H1 (cell line): ENCODE measurements at regions not wholly inside any gene's neighbourhood (a gene's known extent, or its start where the extent isn't known, plus 50 kb on each side); places are given as distances from the start of the nearest gene placed in this dataset.

Experiments used
- CTCF ChIA-PET: fragments of 300-600 bp; sonication (Branson Sonifier 250); formaldehyde crosslinking; loops from one replicate; lab custom pipeline; 2021; ENCODE audit not compliant: partially characterized antibody; lab: Charles Lee
- POLR2A ChIA-PET: fragments of 300-600 bp; sonication (Branson Sonifier 250); formaldehyde crosslinking; loops from one replicate; lab custom pipeline; 2021; ENCODE audit warnings: inconsistent platforms; ENCODE audit not compliant: partially characterized antibody; lab: Charles Lee
- DNase-seq, 2 experiments: peaks; one replicate each; pipeline versions ENCODE4 v3.0.0 to v3.0.0-alpha.2; 2010 to 2022; ENCODE audit warnings: low spot score in 2 of 2, low read depth in 1 of 2, mixed read lengths in 1 of 2
- FAIRE-seq: peaks from 2 replicates; lab custom pipeline; 2011; peaks lifted over from hg19 to GRCh38; lab: Jason Lieb, UNC
- H2AFZ ChIP-seq: 2 replicates; pipeline ENCODE4 v1.8.1; 2012; ENCODE audit warnings: low read length, inconsistent platforms
- H2AK5ac ChIP-seq: 2 replicates; pipeline ENCODE4 v1.6.1; 2013; ENCODE audit warnings: low read depth, low read length
- H2BK120ac ChIP-seq: replicated peaks from 2 replicates; pipeline ENCODE3; 2013; ENCODE audit warnings: low read depth, low read length, inconsistent platforms
- H2BK12ac ChIP-seq: 2 replicates; pipeline ENCODE4 v1.6.1; 2013; ENCODE audit warnings: low read depth, low read length
- H2BK15ac ChIP-seq: 2 replicates; pipeline ENCODE4 v1.6.1; 2013; ENCODE audit warnings: low read length
- H2BK20ac ChIP-seq: 2 replicates; pipeline ENCODE4 v1.6.1; 2013; ENCODE audit warnings: low read length
- H2BK5ac ChIP-seq: 2 replicates; pipeline ENCODE4 v1.6.1; 2013; ENCODE audit warnings: low read depth, low read length
- H3K14ac ChIP-seq: 2 replicates; pipeline ENCODE4 v1.6.1; 2013; ENCODE audit warnings: inconsistent platforms; ENCODE audit not compliant: insufficient read length
- H3K18ac ChIP-seq: 2 replicates; pipeline ENCODE4 v1.6.1; 2013; ENCODE audit warnings: low read length; ENCODE audit errors: extremely low read depth
- H3K23ac ChIP-seq: 2 replicates; pipeline ENCODE4 v1.6.1; 2013; ENCODE audit warnings: inconsistent platforms; ENCODE audit not compliant: insufficient read length
- H3K23me2 ChIP-seq: 2 replicates; pipeline ENCODE4 v1.6.1; 2013; ENCODE audit warnings: low read depth, low read length
- H3K27ac ChIP-seq: 2 replicates; pipeline ENCODE4 v1.6.1; 2011; ENCODE audit warnings: low read depth, low read length, inconsistent platforms
- H3K27me3 ChIP-seq, 4 experiments: replicated peaks in 1 of 4; 1 replicate in 1 of 4; 2 replicates in 3 of 4; pipeline versions ENCODE4 v1.6.1 to v1.8.1; 2011 to 2013; ENCODE audit warnings: low read length in 3 of 4, mild to moderate bottlenecking in 3 of 4, inconsistent platforms in 2 of 4, mixed read lengths in 2 of 4, moderate library complexity in 1 of 4; ENCODE audit not compliant: control insufficient read depth in 3 of 4, insufficient read depth in 3 of 4; ENCODE audit errors: extremely low read depth in 1 of 4
- H3K36me3 ChIP-seq, 4 experiments: 2 replicates each; pipeline versions ENCODE4 v1.6.1 to v1.8.1; 2011 to 2013; ENCODE audit warnings: mild to moderate bottlenecking in 4 of 4, low read length in 3 of 4, moderate library complexity in 2 of 4, control low read depth in 1 of 4, inconsistent platforms in 1 of 4; ENCODE audit not compliant: insufficient read depth in 4 of 4, control insufficient read depth in 2 of 4
- H3K4ac ChIP-seq: replicated peaks from 2 replicates; pipeline ENCODE3; 2013; ENCODE audit warnings: low read length, low read depth, mixed read lengths, inconsistent platforms; ENCODE audit not compliant: insufficient read length
- H3K4me1 ChIP-seq, 4 experiments: replicated peaks in 1 of 4; 1 replicate in 1 of 4; 2 replicates in 3 of 4; pipeline versions ENCODE4 v1.6.1 to v1.8.1; 2011 to 2013; ENCODE audit warnings: low read length in 3 of 4, inconsistent platforms in 2 of 4, mixed read lengths in 1 of 4; ENCODE audit not compliant: insufficient read depth in 4 of 4, control insufficient read depth in 3 of 4
- H3K4me2 ChIP-seq, 2 experiments: 2 replicates each; pipeline versions ENCODE4 v1.6.1 to v1.8.1; 2011 to 2013; ENCODE audit warnings: low read depth in 2 of 2, low read length in 2 of 2, control low read depth in 1 of 2, inconsistent platforms in 1 of 2, mild to moderate bottlenecking in 1 of 2; ENCODE audit not compliant: insufficient read depth in 1 of 2
- H3K4me3 ChIP-seq, 4 experiments: fragments of 200-600, 300-600 bp in 1 of 4; sonication (generic), shearing (Covaris generic), sonication (Bioruptor Twin) in 1 of 4; 2 replicates each; pipeline versions ENCODE4 v1.5.1 to v1.8.1; 2011 to 2016; ENCODE audit warnings: low read length in 4 of 4, low read depth in 3 of 4, control low read depth in 2 of 4, inconsistent platforms in 2 of 4, mild to moderate bottlenecking in 2 of 4, mixed read lengths in 1 of 4, moderate library complexity in 1 of 4; ENCODE audit not compliant: insufficient read depth in 2 of 4; ENCODE audit errors: extremely low read depth in 1 of 4
- H3K56ac ChIP-seq: replicated peaks from 2 replicates; pipeline ENCODE3; 2013; ENCODE audit warnings: low read depth, mild to moderate bottlenecking, mixed read lengths, low read length, inconsistent platforms; ENCODE audit not compliant: insufficient read length
- H3K79me1 ChIP-seq: 2 replicates; pipeline ENCODE4 v1.6.1; 2013; ENCODE audit warnings: low read depth, low read length, control low read depth
- H3K79me2 ChIP-seq, 2 experiments: 2 replicates each; pipeline versions ENCODE4 v1.6.1 to v1.8.1; 2012 to 2013; ENCODE audit warnings: low read length in 2 of 2, mild to moderate bottlenecking in 2 of 2, inconsistent platforms in 1 of 2; ENCODE audit not compliant: insufficient read depth in 2 of 2, control insufficient read depth in 1 of 2
- H3K9ac ChIP-seq, 4 experiments: replicated peaks in 1 of 4; 1 replicate in 1 of 4; 2 replicates in 3 of 4; pipeline versions ENCODE4 v1.6.1 to v1.8.1; 2011 to 2013; ENCODE audit warnings: low read depth in 3 of 4, low read length in 3 of 4, control low read depth in 2 of 4, mild to moderate bottlenecking in 2 of 4, moderate library complexity in 2 of 4, inconsistent platforms in 1 of 4; ENCODE audit errors: extremely low read depth in 1 of 4
- H3K9me3 ChIP-seq, 2 experiments: 2 replicates each; pipeline versions ENCODE4 v1.6.1 to v1.8.1; 2012 to 2013; ENCODE audit warnings: mild to moderate bottlenecking in 2 of 2, moderate library complexity in 2 of 2, control low read depth in 1 of 2, inconsistent platforms in 1 of 2, low read depth in 1 of 2, low read length in 1 of 2, mixed read lengths in 1 of 2; ENCODE audit not compliant: insufficient read depth in 2 of 2
- H4K20me1 ChIP-seq, 2 experiments: replicated peaks in 1 of 2; 2 replicates each; pipeline versions ENCODE3 to v1.8.1; 2011 to 2013; ENCODE audit warnings: inconsistent platforms in 2 of 2, low read length in 2 of 2, mild to moderate bottlenecking in 1 of 2; ENCODE audit not compliant: insufficient read depth in 2 of 2, control insufficient read depth in 1 of 2
- H4K5ac ChIP-seq: 2 replicates; pipeline ENCODE4 v1.6.1; 2013; ENCODE audit warnings: low read length, low read depth, mixed read lengths, inconsistent platforms; ENCODE audit not compliant: insufficient read length
- H4K8ac ChIP-seq: 2 replicates; pipeline ENCODE4 v1.8.0; 2013; ENCODE audit warnings: mild to moderate bottlenecking, moderate library complexity, low read length, inconsistent platforms; ENCODE audit not compliant: insufficient read depth; ENCODE audit errors: extremely low read depth
- H4K91ac ChIP-seq: replicated peaks from 2 replicates; pipeline ENCODE3; 2013; ENCODE audit warnings: low read length, mixed read lengths, inconsistent platforms; ENCODE audit not compliant: insufficient read length
- ASH2L ChIP-seq: fragments of 200-600, 300-600 bp; sonication (generic); IDR thresholded peaks from one replicate; pipeline ENCODE4 v1.7.1; 2017; ENCODE audit warnings: low read length
- BACH1 ChIP-seq: IDR thresholded peaks from 2 replicates; pipeline ENCODE4 v1.6.1; 2012; ENCODE audit warnings: low read length, improper control_type of control experiment
- CBX5 ChIP-seq: fragments of 300-800, 300-1000 bp; sonication (generic); IDR thresholded peaks from 2 replicates; pipeline ENCODE4 v1.7.1; 2016; ENCODE audit warnings: antibody characterized with exemption, low read length, low read depth
- CREB1 ChIP-seq: IDR thresholded peaks from 2 replicates; pipeline ENCODE4 v1.6.1; 2012; ENCODE audit warnings: inconsistent platforms
- HDAC6 ChIP-seq: IDR thresholded peaks from one replicate; pipeline ENCODE4 v1.7.1; 2012; ENCODE audit warnings: low read depth, mild to moderate bottlenecking, inconsistent platforms, low read length, moderate library complexity
- MAFK ChIP-seq: IDR thresholded peaks from 2 replicates; pipeline ENCODE4 v1.6.1; 2012; ENCODE audit warnings: low read depth, mild to moderate bottlenecking, improper control_type of control experiment, low read length
- NRF1 ChIP-seq: IDR thresholded peaks from 2 replicates; pipeline ENCODE4 v1.6.1; 2011; ENCODE audit warnings: mild to moderate bottlenecking, low read depth, low read length, improper control_type of control experiment
- POLR2A ChIP-seq, 2 experiments: IDR thresholded peaks; 1 replicate in 1 of 2; 2 replicates in 1 of 2; pipeline ENCODE4 v1.6.1; 2011; ENCODE audit warnings: low read depth in 2 of 2, low read length in 2 of 2, mild to moderate bottlenecking in 2 of 2; ENCODE audit errors: control extremely low read depth in 1 of 2
- RAD21 ChIP-seq, 2 experiments: IDR thresholded peaks in 1 of 2; conservative IDR thresholded peaks in 1 of 2; 2 replicates each; pipeline ENCODE4 v1.6.1; 2011; ENCODE audit warnings: low read depth in 2 of 2, low read length in 2 of 2, improper control_type of control experiment in 1 of 2, inconsistent platforms in 1 of 2, mild to moderate bottlenecking in 1 of 2, moderate library complexity in 1 of 2
- RBBP5 ChIP-seq: IDR thresholded peaks from 2 replicates; pipeline ENCODE4 v1.7.1; 2012; ENCODE audit warnings: low read depth, mild to moderate bottlenecking, inconsistent platforms, low read length, moderate library complexity, borderline replicate concordance
- SIX5 ChIP-seq: IDR thresholded peaks from 2 replicates; pipeline ENCODE4 v1.6.1; 2011; ENCODE audit warnings: mild to moderate bottlenecking, low read depth, low read length
- TAF7 ChIP-seq: optimal IDR thresholded peaks from 2 replicates; pipeline ENCODE3; 2011; ENCODE audit warnings: low read depth, mild to moderate bottlenecking, inconsistent platforms, low read length, moderate library complexity, borderline replicate concordance
- WGBS, 2 experiments: shearing (Covaris generic) in 1 of 2; methylation state at CpG; one replicate each; pipeline versions ENCODE4 v1.1.6 to v1.1.7; 2013 to 2015; ENCODE audit warnings: low lambda C conversion rate in 2 of 2, mixed read lengths in 2 of 2, inconsistent platforms in 1 of 2, low coverage in 1 of 2, missing lambda C conversion rate in 1 of 2; ENCODE audit not compliant: insufficient replicate concordance in 2 of 2, insufficient coverage in 1 of 2, insufficient read length in 1 of 2; ENCODE audit errors: extremely low coverage in 1 of 2, missing lambda C conversion rate in 1 of 2; 5-methylcytosine and 5-hydroxymethylcytosine counted together
- TF ChIP-seq, protein P1 (sequence below): IDR thresholded peaks from 2 replicates; pipeline ENCODE4 v1.6.1; 2012; ENCODE audit warnings: low read length, inconsistent platforms
- TF ChIP-seq, protein P2 (sequence below): IDR thresholded peaks from 2 replicates; pipeline ENCODE4 v1.6.1; 2012; ENCODE audit warnings: inconsistent platforms

DNA sequence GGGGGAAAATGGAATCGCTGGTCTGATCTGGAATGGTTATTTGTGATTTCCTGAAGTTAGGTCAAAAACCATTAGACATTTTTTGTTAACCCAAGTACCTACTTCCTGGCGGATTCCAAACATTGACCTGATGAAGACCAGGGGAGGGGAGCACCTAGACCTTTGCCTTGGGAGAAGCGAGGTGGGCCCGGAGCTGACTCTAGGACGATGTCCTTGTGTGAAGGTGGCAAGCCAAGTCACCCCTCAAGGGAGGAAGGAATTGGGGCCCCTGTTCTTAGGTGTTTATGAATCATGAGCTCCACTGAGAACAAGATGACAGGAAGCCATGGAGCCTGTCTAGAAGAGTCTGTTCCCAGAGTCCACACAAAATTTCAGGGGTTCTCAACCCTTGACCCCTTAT is 204.9 kb upstream of the FOXF1 start:
- H2AFZ ChIP-seq = no peak overlapping the region
- peaks cover 0 to 6% (median 4%) of the 10 kb centered on the region in 4 experiments; a peak in 4 of 7 replicates for H3K4me1 ChIP-seq
- no peak overlapping the region for H3K14ac ChIP-seq
- no peaks in the 10 kb centered on the region for H3K36me3 ChIP-seq
- H4K8ac ChIP-seq = no peak overlapping the region
- no peaks in the 10 kb centered on the region for H3K79me1 ChIP-seq
- FAIRE-seq = no peak
- H3K27me3 ChIP-seq = no peaks in the 10 kb centered on the region
- no peak overlapping the region for H3K27ac ChIP-seq
- CTCF ChIA-PET = no interaction called here
- POLR2A ChIA-PET = no interaction called here
- H3K56ac ChIP-seq = no peak overlapping the region
- no peaks in the 10 kb centered on the region for H4K20me1 ChIP-seq
- H2BK15ac ChIP-seq = no peak overlapping the region
- H2BK20ac ChIP-seq = no peak overlapping the region
- no peak overlapping the region for H2BK120ac ChIP-seq
- DNase-seq = no peak
- H3K23ac ChIP-seq = no peak overlapping the region
- no peaks in the 10 kb centered on the region for H3K79me2 ChIP-seq
- no peaks in the 10 kb centered on the region; the same call in none of the 2 replicates for H3K23me2 ChIP-seq
- no peak overlapping the region for H2BK12ac ChIP-seq
- H3K4me2 ChIP-seq = no peak overlapping the region
- no peak overlapping the region for H4K5ac ChIP-seq
- no peak overlapping the region for H4K91ac ChIP-seq
- WGBS, 2 experiments = 90% methylated on average over 5 of the region's 5 CpGs; no CpG with 5 or more reads in 1 of the 2 experiments
- no peak overlapping the region for H3K9ac ChIP-seq
- H3K4me3 ChIP-seq = no peak overlapping the region
- no peak overlapping the region for H2BK5ac ChIP-seq
- H3K9me3 ChIP-seq = no peaks in the 10 kb centered on the region
- no peak for TF ChIP-seq ASH2L
- TF ChIP-seq, protein P1, sequence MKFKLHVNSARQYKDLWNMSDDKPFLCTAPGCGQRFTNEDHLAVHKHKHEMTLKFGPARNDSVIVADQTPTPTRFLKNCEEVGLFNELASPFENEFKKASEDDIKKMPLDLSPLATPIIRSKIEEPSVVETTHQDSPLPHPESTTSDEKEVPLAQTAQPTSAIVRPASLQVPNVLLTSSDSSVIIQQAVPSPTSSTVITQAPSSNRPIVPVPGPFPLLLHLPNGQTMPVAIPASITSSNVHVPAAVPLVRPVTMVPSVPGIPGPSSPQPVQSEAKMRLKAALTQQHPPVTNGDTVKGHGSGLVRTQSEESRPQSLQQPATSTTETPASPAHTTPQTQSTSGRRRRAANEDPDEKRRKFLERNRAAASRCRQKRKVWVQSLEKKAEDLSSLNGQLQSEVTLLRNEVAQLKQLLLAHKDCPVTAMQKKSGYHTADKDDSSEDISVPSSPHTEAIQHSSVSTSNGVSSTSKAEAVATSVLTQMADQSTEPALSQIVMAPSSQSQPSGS = no peak
- TF ChIP-seq NRF1 = no peak
- no peak for TF ChIP-seq BACH1
- no peak for TF ChIP-seq SIX5
- TF ChIP-seq RBBP5 = no peak
- no peak for TF ChIP-seq HDAC6
- TF ChIP-seq TAF7 = no peak
- TF ChIP-seq, protein P2, sequence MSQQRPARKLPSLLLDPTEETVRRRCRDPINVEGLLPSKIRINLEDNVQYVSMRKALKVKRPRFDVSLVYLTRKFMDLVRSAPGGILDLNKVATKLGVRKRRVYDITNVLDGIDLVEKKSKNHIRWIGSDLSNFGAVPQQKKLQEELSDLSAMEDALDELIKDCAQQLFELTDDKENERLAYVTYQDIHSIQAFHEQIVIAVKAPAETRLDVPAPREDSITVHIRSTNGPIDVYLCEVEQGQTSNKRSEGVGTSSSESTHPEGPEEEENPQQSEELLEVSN = no peak
- TF ChIP-seq CBX5 = no peak
- TF ChIP-seq MAFK = no peak
- no peak for TF ChIP-seq RAD21 (IDR thresholded peaks at IDR 0.05 in 1 of 2, conservative IDR thresholded peaks at IDR 0.05 in 1 of 2; ENCODE audit: low read depth in 2 of 2, low read length in 2 of 2)
- TF ChIP-seq CREB1 = no peak
- no peak for TF ChIP-seq POLR2A (IDR thresholded peaks at IDR 0.05; ENCODE audit: control extremely low read depth in 1 of 2, low read depth in 2 of 2, low read length in 2 of 2)
- H3K18ac ChIP-seq = no peak overlapping the region
- no peak overlapping the region for H3K4ac ChIP-seq
- no peak overlapping the region for H2AK5ac ChIP-seq
